Colonic mucosa (tissue), 4 donors: ENCODE measurements at regions not wholly inside any gene's neighbourhood (a gene's known extent, or its start where the extent isn't known, plus 50 kb on each side); places are given as distances from the start of the nearest gene placed in this dataset.

Source experiments
- DNase-seq: peaks from one replicate; pipeline ENCODE4 v3.0.0-alpha.2; 2020
- H3K27ac ChIP-seq: fragments of 200-600 bp; one replicate; pipeline ENCODE4 v1.8.0; 2021
- H3K27me3 ChIP-seq: fragments of 200-600 bp; one replicate; pipeline ENCODE4 v1.8.0; 2021
- H3K36me3 ChIP-seq: fragments of 200-600 bp; one replicate; pipeline ENCODE4 v1.8.0; 2021
- H3K4me1 ChIP-seq: fragments of 200-600 bp; one replicate; pipeline ENCODE4 v1.8.0; 2021; ENCODE audit warnings: mild to moderate bottlenecking
- H3K4me3 ChIP-seq: fragments of 200-600 bp; one replicate; pipeline ENCODE4 v1.8.0; 2021
- H3K9ac ChIP-seq, 2 donors: one replicate each; pipeline ENCODE4 v1.7.0; 2013; ENCODE audit warnings: control low read depth in 2 of 2, low read depth in 2 of 2, low read length in 2 of 2
- H3K9me3 ChIP-seq: fragments of 200-600 bp; one replicate; pipeline ENCODE4 v1.8.0; 2021
- intact Hi-C: fragments of 100-400 bp; cut with DNase I; formaldehyde crosslinking; loops from one replicate; pipeline ENCODE4 v1.14.1; 2022
- TF ChIP-seq, protein P1 (sequence below): fragments of 200-600 bp; IDR thresholded peaks from one replicate; pipeline ENCODE4 v1.8.0; 2022; ENCODE audit warnings: antibody characterized with exemption, mild to moderate bottlenecking
- donor health status: healthy.
- donor health status: DM: no; HTN: no; CAD: no.
- donor health status: DM: no; HTN: no; CAD: no.

- Histone ChIP-seq H3K27ac (no peak overlapping the region), H3K36me3 (no peaks in the 10 kb centered on the region), H3K27me3 (no peaks in the 10 kb centered on the region), H3K9ac (no peak overlapping the region), H3K4me1 (no peaks in the 10 kb centered on the region), H3K9me3 (no peaks in the 10 kb centered on the region), H3K4me3 (no peak overlapping the region)
- intact Hi-C loops: no loop called here
- DNase-seq: no peak
- TF ChIP-seq, protein P1, sequence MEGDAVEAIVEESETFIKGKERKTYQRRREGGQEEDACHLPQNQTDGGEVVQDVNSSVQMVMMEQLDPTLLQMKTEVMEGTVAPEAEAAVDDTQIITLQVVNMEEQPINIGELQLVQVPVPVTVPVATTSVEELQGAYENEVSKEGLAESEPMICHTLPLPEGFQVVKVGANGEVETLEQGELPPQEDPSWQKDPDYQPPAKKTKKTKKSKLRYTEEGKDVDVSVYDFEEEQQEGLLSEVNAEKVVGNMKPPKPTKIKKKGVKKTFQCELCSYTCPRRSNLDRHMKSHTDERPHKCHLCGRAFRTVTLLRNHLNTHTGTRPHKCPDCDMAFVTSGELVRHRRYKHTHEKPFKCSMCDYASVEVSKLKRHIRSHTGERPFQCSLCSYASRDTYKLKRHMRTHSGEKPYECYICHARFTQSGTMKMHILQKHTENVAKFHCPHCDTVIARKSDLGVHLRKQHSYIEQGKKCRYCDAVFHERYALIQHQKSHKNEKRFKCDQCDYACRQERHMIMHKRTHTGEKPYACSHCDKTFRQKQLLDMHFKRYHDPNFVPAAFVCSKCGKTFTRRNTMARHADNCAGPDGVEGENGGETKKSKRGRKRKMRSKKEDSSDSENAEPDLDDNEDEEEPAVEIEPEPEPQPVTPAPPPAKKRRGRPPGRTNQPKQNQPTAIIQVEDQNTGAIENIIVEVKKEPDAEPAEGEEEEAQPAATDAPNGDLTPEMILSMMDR: no peak
These were observed 568.5 kb upstream of the RIOK2 start for GRCh38 chr5:97751540-97751939.

GRCh38 chr5:97752871-97753270, 569.8 kb upstream of the RIOK2 start:
- Histone ChIP-seq H3K27me3 (no peaks in the 10 kb centered on the region), H3K27ac (no peak overlapping the region), H3K36me3 (no peaks in the 10 kb centered on the region), H3K4me1 (no peaks in the 10 kb centered on the region), H3K9me3 (no peaks in the 10 kb centered on the region), H3K4me3 (no peak overlapping the region), H3K9ac (no peak overlapping the region)
- TF ChIP-seq, protein P1: no peak
- intact Hi-C loops: no loop called here
- no peak for DNase-seq

DNA sequence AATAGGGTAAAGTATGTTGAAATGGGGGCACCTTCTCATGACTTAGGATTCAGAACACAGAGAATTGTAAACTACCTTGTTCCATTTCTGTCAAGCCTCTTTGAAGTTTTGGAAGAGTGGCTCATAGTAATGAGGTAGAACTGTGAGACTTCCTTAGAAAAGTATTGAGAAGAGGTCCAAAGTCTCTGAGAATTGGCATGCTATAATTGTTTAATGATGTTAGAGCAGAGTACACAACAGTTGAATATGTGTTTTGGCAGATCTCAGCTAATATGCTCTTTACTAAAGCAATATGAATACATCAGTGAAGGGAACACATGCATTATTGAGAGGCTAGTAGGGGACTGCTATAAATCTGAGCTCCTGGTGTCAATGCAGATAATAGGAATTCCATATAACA, 579.4 kb upstream of the RIOK2 start:
- no peaks in the 10 kb centered on the region for H3K36me3 ChIP-seq
- H3K4me1 ChIP-seq: no peaks in the 10 kb centered on the region
- DNase-seq: no peak
- H3K27me3 ChIP-seq: no peaks in the 10 kb centered on the region
- H3K27ac ChIP-seq: no peak overlapping the region
- no peaks in the 10 kb centered on the region for H3K9me3 ChIP-seq
- H3K4me3 ChIP-seq: no peak overlapping the region
- no peak overlapping the region for H3K9ac ChIP-seq
- TF ChIP-seq, protein P1: no peak
- intact Hi-C loops: no loop called here

DNA sequence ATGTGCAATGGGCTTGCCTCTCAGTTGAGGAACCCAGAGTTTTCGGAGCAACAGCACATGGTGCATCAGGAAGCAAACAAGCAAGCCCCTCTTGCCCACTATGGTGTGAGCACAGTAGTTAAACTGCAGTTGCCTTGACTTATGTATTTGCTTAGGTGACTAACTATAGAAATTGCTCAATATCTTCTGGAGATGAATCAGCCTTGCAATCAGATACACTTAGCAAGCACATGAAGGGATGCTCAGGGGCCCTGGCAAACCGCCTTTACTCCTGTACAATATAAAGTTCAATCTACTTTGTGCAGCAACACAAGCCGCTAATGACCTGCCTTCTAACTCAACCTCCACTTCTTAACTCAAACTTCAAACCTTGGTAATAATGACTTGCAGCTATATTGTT, 581.7 kb upstream of the RIOK2 start:
- no peak overlapping the region for H3K27ac ChIP-seq
- intact Hi-C loops: no loop called here
- no peak overlapping the region for H3K4me3 ChIP-seq
- H3K36me3 ChIP-seq: no peaks in the 10 kb centered on the region
- no peak for DNase-seq
- no peak overlapping the region for H3K9ac ChIP-seq
- TF ChIP-seq, protein P1: no peak
- no peaks in the 10 kb centered on the region for H3K4me1 ChIP-seq
- no peaks in the 10 kb centered on the region for H3K9me3 ChIP-seq
- H3K27me3 ChIP-seq: no peaks in the 10 kb centered on the region

- TF ChIP-seq, protein P1: no peak
- H3K27me3 ChIP-seq: no peaks in the 10 kb centered on the region
- H3K36me3 ChIP-seq: no peaks in the 10 kb centered on the region
- no peak overlapping the region for H3K4me3 ChIP-seq
- no peaks in the 10 kb centered on the region for H3K4me1 ChIP-seq
- no peaks in the 10 kb centered on the region for H3K9me3 ChIP-seq
- intact Hi-C loops: no loop called here
- DNase-seq: no peak
- no peak overlapping the region for H3K9ac ChIP-seq
- no peak overlapping the region for H3K27ac ChIP-seq
These were observed 595.4 kb upstream of the RIOK2 start for GRCh38 chr5:97778451-97778850.

DNA sequence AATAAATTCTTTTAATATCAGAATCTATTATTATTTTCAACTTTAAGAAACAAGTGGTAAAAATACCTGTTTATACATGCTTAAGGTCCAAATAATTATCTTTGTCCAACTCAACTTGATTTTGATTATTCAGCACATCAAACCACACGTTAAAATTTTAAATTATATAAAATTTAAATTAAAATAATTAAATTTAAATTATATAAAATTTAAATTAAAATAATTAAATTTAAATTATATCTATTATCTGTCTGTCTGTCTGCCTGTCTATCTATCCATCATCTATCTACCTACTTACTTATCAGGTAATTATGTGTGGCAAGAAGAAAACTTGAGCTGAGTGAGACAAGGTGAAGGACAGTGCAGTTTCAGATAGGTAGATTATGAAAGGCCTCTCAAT, 605.3 kb upstream of the RIOK2 start:
- H3K4me3 ChIP-seq: no peak overlapping the region
- TF ChIP-seq, protein P1: no peak
- intact Hi-C loops: no loop called here

More for the DNA sequence above, 605.3 kb upstream of the RIOK2 start:
- DNase-seq: no peak
- Histone ChIP-seq H3K27ac (no peak overlapping the region), H3K4me1 (no peaks in the 10 kb centered on the region), H3K27me3 (no peaks in the 10 kb centered on the region), H3K36me3 (no peaks in the 10 kb centered on the region), H3K9me3 (no peaks in the 10 kb centered on the region), H3K9ac (no peak overlapping the region)
